GM19328 (cell line): ENCODE measurements at regions not wholly inside any gene's neighbourhood (a gene's known extent, or its start where the extent isn't known, plus 50 kb on each side); places are given as distances from the start of the nearest gene placed in this dataset.
"Not testable (repeated sequence)": the region's sequence is repeated elsewhere in the genome, so short reads cannot be mapped to it uniquely, and the experiment has no call there.

Experiments used
- ATAC-seq: cut with Tn5 transposase; IDR thresholded peaks from one replicate; pipeline ENCODE4 v1.9.1; 2021; ENCODE audit warnings: mild to moderate bottlenecking, moderate library complexity; ENCODE audit not compliant: unreplicated experiment

- no peak for ATAC-seq
Observed at GRCh38 chr13:31385540-31385939, 185.8 kb downstream of the B3GLCT start.

GRCh38 chr13:31394506-31394905 is 194.7 kb downstream of the B3GLCT start:
- ATAC-seq: no peak

GRCh38 chr13:31395090-31395489 is 195.3 kb downstream of the B3GLCT start:
- no peak for ATAC-seq

GRCh38 chr13:31399690-31400089 is 199.9 kb downstream of the B3GLCT start:
- no peak for ATAC-seq

- ATAC-seq: not testable (repeated sequence)
Observed at GRCh38 chr13:31403711-31404110, 203.9 kb downstream of the B3GLCT start.

GRCh38 chr13:31408927-31409326 is 209.2 kb downstream of the B3GLCT start:
- ATAC-seq: no peak

- no peak for ATAC-seq
Observed at GRCh38 chr13:31409678-31410356, 210.0 kb downstream of the B3GLCT start.

- no peak for ATAC-seq
Observed at GRCh38 chr13:31413516-31413915, 213.7 kb downstream of the B3GLCT start.

GRCh38 chr13:31416066-31416465 is 216.3 kb downstream of the B3GLCT start:
- ATAC-seq: no peak

GRCh38 chr13:31418186-31418585 is 218.4 kb downstream of the B3GLCT start:
- ATAC-seq: no peak

GRCh38 chr13:31421756-31422155 is 222.0 kb downstream of the B3GLCT start:
- ATAC-seq: no peak

- peak; percentile 93 for ATAC-seq
Observed at GRCh38 chr13:31424130-31424729, 224.5 kb downstream of the B3GLCT start.

GRCh38 chr13:31426395-31426794 is 226.6 kb downstream of the B3GLCT start:
- no peak for ATAC-seq

GRCh38 chr13:31427151-31428100 is 227.7 kb downstream of the B3GLCT start:
- no peak for ATAC-seq

GRCh38 chr13:31431722-31432137 is 232.0 kb downstream of the B3GLCT start:
- ATAC-seq: no peak

- no peak for ATAC-seq
Observed at GRCh38 chr13:31433207-31433606, 233.4 kb downstream of the B3GLCT start.

- no peak for ATAC-seq
Observed at GRCh38 chr13:31433746-31434145, 234.0 kb downstream of the B3GLCT start.

- no peak for ATAC-seq
Observed at GRCh38 chr13:31434613-31435012, 234.8 kb downstream of the B3GLCT start.

- ATAC-seq: no peak
Observed at GRCh38 chr13:31435536-31435935, 235.8 kb downstream of the B3GLCT start.

- ATAC-seq: no peak
Observed at GRCh38 chr13:31436478-31436877, 236.7 kb downstream of the B3GLCT start.

GRCh38 chr13:31437975-31438374 is 238.2 kb downstream of the B3GLCT start:
- ATAC-seq: no peak

GRCh38 chr13:31440132-31440531 is 240.4 kb downstream of the B3GLCT start:
- ATAC-seq: no peak
